ENCODE measurements at regions not wholly inside any gene's neighbourhood (a gene's known extent, or its start where the extent isn't known, plus 50 kb on each side); places are given as distances from the start of the nearest gene placed in this dataset.
A peak's percentile ranks its signal among the peaks of the same experiment; 100 is the strongest.
"Not testable (repeated sequence)": the region's sequence is repeated elsewhere in the genome, so short reads cannot be mapped to it uniquely, and the experiment has no call there.

- DNase-seq = peak; percentile 66
Measured at GRCh38 chr7:25069900-25070443, 55.1 kb downstream of the CYCS start.

DNA sequence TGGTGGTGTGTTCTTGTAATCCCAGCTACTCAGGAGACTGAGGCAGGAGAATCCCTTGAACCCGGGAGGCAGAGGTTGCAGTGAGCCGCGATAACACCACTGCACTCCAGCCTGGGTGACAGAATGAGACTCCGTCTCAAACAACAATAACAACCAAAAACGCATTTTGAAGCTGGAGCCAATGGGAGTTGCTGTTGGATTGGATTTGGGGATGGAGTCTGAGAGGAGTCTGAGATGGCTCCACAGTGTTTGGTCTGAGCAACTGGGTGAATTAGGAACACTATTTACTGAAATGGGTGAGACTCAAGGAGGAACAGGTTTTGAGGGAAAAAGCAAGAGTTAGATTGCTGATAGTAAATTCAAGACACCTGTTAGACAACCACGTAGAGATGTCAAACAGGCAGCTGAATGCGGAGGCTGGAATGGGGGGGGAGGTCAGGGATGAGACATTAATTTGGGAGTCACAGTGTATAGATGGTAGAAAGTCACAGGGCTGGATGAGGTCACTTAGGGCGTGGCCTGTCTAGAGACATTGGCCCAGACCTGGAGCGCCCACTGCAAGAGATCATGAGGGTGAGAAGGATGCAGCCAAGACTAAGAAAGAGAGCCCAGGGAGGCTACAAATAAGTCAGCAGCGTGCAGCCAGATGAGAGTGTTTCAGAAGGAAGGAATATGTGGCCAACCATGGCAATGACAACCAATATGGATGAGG is 56.4 kb downstream of the CYCS start:
- DNase-seq = no peak

DNA sequence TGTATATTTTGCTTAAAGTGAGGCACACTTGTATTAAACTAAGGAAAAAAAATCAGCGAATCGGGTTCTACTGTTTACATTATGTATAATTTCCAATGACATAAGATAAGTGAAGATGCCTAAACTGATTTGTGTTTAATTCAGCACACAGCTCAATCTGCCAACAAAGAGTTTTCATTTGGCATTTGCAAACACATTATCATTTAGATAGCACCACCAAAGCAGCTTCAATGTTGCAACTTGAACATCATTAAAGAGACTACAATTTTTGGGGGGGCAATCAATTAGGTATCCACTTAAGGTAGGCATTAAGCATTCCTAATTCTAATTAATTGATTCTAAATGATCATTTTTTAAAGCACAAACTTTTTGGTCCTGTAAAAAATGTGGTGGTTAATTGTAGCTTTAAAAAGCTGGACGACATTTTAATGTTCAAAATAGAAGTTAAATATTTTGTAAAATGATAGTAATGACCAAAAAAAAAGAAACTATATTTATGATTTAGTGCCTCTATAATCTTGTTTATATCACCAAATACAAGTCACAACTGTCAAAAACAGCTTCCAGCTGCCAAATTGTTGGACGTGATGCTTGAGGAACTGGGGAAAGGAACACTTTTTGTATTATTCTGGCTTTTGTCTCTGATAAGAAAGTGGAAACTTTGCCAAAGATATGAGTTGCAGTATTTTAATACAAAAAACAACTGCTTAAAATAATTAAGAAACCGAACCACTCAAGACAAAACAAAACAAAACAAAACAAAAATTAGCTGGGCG is 57.1 kb downstream of the CYCS start:
- no peak for DNase-seq

DNA sequence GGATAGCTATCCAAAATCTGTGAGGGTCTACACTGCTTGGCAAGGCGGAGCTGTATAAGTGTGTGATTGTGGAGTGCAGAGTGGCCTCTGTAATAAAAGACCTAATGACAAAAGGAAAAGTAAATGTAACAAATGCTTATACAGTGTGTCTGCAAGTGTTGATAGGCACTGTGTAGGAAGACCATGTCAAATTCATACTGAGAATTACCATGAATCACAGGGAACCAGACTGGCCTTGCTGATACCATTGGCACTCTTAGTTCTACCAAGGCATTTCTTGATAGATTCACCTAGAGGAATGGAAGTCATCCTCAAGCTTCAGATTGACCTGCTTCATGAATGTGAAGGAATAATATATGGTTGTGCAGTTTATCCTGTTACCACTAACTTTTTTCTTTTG is 58.8 kb downstream of the CYCS start:
- DNase-seq = no peak

- DNase-seq = no peak
Measured at GRCh38 chr7:25062380-25062779, 62.7 kb downstream of the CYCS start.

GRCh38 chr7:25060487-25061055 is 64.5 kb downstream of the CYCS start:
- no peak for DNase-seq

- DNase-seq = no peak
Measured at GRCh38 chr7:25059576-25059975, 65.5 kb downstream of the CYCS start.

- DNase-seq = no peak
Measured at GRCh38 chr7:25056368-25056767, 68.7 kb downstream of the CYCS start.

DNA sequence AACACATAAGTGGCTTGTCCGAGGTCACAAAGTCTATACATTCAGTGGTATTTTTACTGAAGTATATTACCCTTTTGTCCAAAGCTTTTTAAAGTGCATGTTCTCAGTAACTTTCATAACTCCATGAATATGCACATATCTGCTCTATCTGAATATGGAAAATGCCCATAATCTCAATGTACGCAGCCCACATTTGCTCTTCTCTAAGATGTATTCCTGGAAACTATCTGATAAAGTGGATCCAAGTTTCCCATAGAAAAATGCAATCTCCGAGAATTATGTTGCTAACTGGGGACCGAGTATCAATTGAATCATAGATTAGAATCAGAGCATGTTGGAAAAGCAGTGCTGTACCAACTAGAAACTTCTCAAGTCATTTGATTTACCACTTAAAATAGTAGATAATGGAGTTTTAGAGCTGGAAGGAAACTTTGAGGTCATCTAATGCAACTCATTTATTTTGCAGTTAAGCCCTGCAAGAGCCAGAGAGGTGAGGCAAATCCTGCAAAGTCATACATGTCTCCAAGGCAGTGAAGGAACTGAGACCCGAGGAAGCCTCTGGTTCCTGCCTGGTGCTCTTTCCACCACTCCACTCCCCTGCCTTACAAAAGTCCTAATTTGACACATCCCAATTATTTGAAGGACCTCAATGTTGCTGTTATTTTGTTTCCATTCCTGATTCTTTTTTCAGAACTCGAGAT is 69.4 kb downstream of the CYCS start:
- DNase-seq = no peak

- no peak for DNase-seq
Measured at GRCh38 chr7:25054819-25055519, 70.1 kb downstream of the CYCS start.

DNA sequence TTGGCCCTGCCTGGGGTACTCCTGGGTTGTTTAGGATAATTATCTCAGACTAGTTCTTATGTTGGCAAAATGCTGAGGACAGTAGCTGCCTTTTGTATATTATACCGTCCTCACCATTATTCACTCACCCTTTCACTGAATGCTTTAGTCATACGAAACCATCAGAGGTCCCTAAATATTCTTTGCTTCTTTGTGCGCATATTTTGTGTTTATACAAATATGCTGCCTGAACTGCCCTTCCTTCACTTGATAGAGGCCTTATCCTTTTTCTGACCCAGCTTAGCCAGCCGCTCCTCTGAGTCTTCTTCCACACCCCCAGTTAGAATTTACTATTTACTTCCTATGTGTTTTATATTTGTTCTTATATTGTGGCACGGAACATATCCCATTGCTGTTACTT is 70.2 kb upstream of the OSBPL3 start:
- no peak for DNase-seq

- DNase-seq = no peak
Measured at GRCh38 chr7:25048444-25048834, 68.5 kb upstream of the OSBPL3 start.

- DNase-seq = not testable (repeated sequence)
Measured at GRCh38 chr7:25047571-25048443, 67.8 kb upstream of the OSBPL3 start.

DNA sequence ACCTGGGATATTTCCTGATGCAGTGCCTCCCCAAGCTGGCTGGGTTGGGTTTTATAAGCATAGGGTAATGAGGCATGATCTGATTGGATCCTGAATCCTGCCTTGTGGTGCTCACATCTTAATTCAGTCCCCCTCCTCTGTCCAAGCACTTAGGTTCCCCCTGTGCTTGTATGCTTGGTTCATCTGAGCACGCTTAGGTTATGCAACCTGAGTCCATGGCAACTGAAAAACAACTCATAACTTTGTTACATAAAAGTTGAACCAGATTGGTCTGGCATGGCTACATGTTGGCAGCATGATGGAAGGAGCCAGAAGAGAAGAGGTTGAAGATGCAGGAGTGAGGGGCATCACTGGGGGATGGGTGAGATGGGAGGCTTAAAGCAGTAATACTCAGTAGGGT is 57.3 kb upstream of the OSBPL3 start:
- DNase-seq = no peak

DNA sequence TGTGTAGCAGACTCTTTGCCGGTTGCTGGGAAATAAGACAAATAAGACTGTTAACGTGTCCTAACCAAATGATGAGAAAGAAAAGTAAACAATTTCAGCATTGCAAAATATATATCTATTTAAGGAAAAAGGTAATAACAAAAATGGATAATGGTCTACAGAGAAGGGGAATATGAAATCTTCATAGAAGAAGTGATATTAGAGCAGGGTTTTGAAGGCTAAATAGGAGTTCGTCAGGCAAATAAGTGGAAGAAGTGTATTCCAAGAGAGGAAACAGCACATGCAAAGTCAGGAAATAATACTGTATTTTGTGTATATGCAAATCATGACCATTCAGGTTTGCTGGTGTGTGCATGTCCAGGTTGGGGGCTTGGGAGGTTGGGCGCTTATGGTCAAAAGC is 55.3 kb upstream of the OSBPL3 start:
- no peak for DNase-seq

DNA sequence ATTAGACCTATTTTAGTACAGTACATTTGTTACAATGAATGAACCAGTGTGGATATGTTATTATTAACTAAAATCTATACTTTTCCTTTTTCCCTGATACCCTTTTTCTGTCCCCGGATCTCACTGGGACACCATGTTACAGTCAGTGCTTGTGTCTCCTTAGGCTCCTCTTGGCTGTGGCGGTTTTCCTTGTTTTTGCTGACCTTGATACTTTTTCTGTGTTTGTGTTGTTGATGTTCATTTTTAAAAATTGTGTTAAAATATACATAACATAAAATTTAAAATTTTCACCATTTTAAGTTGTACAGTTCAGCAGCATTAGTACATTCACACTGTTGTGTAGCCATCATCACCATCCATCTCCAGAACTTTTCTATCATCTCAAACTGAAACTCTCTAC is 54.2 kb upstream of the OSBPL3 start:
- DNase-seq = no peak

GRCh38 chr7:25032774-25033743 is 53.1 kb upstream of the OSBPL3 start:
- DNase-seq = no peak

- no peak for DNase-seq
Measured at GRCh38 chr7:25031432-25031831, 51.5 kb upstream of the OSBPL3 start.

DNA sequence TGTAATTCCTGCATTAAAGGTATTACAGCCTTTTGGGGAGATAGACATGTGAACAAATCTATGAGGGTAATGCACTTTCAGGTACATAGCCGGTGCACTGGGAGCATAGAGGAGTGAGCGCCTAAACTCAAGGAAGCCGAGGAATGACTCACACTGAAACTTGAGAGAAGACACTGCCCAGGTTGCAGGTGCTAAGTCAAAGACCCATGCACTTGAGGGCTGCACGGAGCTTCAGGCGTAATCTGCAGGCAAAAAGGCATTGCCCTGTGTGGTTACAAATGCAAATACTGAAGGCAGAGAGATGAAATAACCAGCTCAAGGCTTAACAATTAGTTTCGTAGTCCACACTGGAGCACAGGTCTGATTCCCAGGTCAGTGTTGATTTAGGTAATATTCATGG is 51.0 kb upstream of the OSBPL3 start:
- no peak for DNase-seq

Measured in NCI-H1694 (cell line).